HG03097 (cell line): ENCODE measurements at regions not wholly inside any gene's neighbourhood (a gene's known extent, or its start where the extent isn't known, plus 50 kb on each side); places are given as distances from the start of the nearest gene placed in this dataset.
"Not testable (repeated sequence)": the region's sequence is repeated elsewhere in the genome, so short reads cannot be mapped to it uniquely, and the experiment has no call there.

Experiments
- ATAC-seq: cut with Tn5 transposase; IDR thresholded peaks from one replicate; pipeline ENCODE4 v1.9.1; 2021; ENCODE audit not compliant: unreplicated experiment, low FRiP score

DNA sequence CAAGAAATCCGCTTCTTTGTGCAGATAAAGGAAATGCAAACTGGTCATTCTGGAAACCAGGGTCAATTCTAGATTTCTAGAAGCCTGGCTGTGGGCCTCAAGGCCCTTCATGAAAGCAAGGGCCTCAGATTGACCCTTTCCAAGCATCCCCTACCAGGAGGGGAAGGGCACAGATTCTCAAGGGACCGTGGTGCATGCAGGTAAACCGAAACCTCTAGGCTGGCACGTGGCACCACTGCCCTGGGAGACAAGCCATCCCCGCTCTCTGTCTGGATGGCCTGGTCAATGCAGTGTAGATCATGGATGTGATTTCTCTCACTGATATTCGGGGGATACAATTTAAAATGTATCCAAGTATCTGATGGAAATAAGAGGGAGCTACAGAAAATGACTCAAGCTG, 69.4 kb downstream of the TOMM20 start:
- no peak for ATAC-seq

DNA sequence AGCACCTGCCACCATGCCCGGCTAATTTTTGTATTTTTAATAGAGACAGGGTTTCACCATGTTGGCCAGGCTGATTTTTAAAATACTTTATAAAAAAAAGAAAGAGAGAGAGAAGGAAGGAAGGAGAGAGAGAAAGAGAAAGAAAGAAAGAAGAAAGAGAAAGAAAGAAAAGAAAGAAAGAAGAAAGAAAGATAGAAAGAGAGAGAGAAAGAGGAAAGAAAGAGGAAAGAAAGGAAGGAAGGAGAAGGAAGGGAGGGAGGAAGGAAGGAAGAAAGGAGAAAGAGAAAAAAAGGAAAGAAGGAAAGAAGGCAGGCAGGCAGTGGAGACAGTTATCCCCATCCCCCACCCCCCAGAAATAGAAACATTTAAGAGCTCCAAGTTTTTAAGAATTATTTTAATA, 69.9 kb downstream of the TOMM20 start:
- no peak for ATAC-seq

DNA sequence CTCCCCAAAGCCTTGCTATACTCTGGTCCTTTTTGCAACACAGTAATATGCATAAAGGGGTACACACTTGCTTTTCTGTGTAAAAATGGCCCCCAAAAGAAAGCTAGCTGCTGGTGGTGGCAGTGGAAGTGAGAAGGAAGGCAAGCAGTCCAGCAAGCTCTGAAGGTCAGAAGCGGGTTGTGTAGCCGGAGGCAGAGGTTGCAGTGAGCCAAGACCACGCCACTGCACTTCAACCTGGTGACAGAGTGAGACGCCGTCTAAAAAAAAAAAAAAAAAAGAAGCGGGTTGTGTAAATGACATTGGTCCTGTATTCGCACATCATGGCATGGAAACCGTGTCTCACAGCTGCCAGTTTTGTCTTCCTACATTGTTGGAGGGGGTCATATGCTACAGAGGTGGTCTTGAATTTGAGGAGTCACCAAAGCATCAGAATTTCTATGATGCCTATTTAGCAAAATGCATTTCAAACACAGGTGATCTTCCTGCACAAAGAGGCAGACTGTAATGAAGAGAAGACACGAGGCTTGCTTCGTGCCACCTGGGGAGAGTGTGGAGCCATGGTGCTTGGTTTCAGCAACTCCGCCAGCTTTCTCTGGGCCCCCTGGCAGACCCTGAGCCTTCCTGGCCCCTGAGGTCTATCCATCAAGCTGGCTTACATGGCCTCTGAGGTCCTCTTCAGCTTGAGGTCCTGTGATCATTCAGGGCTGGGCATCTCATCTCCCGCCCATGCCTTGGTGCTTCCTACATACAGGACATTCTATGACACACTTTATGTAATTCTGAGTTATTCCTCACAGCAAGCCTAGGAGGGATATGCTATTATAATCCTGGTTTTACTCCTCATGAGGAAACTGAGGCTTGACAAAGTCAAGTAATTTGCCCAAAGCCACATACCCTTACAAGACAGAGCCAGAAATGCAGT, 71.0 kb downstream of the TOMM20 start:
- no peak for ATAC-seq

GRCh38 chr1:235056937-235057336, 71.7 kb downstream of the TOMM20 start:
- no peak for ATAC-seq

- ATAC-seq: no peak
These were observed 73.7 kb downstream of the TOMM20 start for GRCh38 chr1:235054936-235055335.

GRCh38 chr1:235054466-235054865, 74.2 kb downstream of the TOMM20 start:
- no peak for ATAC-seq

DNA sequence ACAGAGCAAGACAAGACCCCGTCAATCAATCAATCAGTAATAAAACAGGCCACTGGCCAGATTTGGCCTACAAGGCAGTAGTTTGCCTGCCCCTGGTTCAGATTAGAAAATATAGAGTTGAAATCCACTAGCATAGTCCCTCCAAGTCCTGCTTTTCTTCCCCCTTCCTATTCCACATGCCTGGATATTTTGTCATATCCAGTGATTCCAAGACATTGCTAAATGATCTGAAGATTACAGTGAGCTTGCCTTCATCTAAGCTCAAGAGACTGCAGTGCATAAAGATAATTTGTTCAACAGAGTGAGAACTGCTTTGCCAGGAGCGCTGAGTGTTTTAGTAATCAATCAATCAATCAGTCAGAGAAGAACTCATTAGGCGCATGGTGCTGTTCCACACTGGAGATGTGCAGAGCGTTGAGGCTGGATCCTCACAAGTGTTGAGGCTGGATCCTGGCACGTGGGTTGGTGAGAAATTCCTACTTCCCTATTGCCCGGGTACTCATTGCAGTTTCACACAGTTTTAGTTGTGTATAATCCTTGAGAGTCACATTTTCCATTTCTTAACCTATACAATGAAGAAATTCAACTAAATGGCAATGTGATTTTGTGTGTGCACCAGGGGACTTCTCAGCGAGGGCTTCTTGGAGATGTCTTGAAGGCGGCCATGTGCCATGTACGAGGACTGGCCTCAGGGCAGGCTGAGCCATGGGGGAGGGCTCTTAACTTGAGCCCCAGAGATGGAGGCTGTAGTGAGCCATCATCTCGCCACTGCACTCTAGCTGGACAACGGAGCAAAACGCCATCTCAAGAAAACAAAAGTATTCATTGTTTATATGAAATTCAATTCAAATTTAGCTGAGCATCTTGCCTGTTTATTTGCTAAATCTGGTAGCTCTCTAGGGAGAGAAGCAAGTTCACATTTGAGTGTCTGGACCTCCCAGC, 76.3 kb downstream of the TOMM20 start:
- no peak for ATAC-seq

DNA sequence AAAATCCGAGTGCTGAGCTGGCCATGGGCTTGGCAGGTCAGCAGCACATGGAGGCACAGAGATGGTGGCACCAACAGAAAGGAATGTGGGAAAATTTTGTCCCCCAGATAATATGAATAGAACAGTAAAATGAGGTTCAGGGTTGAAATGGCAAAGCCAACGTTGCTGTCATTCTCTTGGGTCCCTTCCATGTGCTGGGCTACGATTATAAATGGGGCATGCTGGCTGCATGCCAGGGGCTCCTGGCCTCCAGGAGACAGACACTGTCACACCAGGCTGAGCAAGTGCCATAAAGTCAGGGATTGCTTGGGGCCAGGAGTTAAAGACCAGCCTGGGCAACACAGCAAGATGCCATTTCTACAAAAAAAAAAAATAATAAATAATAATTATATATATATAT, 77.1 kb downstream of the TOMM20 start:
- no peak for ATAC-seq

- no peak for ATAC-seq
These were observed 77.7 kb downstream of the TOMM20 start for GRCh38 chr1:235050911-235051360.

DNA sequence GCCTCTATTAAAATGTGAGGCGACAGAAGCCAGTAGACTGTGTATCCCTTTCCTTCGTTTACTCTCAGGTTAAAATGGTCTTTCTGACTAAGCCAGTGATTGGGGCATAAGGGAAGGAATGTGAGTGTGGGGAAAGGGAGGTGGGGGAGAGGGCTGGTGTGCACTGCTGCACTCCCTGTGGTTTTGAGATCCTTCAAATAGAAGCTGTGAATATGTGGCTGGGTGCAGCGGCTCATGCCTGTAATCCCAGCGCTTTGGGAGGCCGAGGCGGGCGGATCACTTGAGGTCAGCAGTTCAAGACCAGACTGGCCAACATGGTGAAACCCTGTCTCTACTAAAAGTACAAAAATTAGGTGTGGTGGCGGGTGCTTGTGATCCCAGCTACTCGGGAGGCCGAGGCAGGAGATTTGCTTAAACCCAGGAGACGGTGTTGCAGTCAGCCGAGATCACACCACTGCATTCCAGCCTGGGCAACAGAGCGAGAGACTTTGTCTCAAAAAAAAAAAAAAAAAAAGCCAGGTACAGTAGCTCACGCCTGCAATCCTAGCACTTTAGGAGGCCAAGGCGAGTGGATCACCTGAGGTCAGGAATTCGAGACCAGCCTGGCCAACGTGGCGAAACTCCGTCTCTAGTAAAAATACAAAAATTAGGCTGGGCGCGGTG, 78.8 kb downstream of the TOMM20 start:
- ATAC-seq: not testable (repeated sequence)

DNA sequence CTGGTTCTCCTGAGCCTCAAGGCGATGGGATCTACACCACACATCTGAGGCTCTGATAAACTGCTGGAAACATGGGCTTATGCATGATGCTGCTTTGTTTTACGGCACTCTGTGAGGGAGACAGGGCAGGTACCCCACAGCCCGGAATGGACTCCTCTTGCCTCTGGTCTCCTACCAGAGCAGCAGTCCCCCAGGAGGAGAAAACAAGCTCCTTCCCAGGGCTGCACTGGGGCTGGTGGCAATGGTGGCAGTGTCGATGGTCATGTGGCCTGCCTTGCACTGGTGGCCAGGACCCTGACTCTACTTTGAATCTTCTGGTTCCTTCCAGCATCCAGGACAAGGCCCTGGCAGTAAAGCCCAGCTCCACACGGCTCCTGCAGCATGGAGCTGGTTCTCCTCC, 79.4 kb downstream of the TOMM20 start:
- ATAC-seq: no peak

DNA sequence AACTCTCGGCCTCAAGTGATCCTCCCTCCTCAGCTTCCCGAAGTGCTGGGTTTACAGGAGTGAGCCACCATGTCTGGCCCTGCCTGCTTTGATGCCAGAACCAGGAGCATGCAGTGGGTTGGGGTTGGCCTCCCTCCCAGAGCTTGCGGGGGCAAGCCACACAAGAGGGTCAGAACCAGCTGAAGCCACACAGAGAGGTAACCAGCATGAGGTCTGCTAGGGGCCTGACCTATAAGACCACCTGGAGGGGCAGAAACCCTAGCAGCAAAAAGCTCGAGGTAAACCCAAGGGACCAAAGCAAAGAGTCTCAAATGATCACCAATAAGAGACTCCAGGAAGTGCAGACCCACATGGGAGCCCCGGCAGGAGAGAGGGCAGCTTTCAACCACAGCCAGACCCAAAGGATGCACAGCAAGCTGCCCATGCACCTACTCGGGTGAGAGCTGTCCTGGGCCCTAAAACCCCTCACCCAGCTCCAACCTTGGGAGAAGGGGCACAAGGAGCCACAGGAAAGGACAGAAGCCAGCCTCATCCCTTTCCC, 81.2 kb downstream of the TOMM20 start:
- no peak for ATAC-seq

- no peak for ATAC-seq
These were observed 82.6 kb downstream of the TOMM20 start for GRCh38 chr1:235045921-235046601.

GRCh38 chr1:235045034-235045690, 83.5 kb downstream of the TOMM20 start:
- no peak for ATAC-seq

- ATAC-seq: no peak
These were observed 85.4 kb downstream of the TOMM20 start for GRCh38 chr1:235043234-235043633.

- no peak for ATAC-seq
These were observed 89.9 kb downstream of the TOMM20 start for GRCh38 chr1:235038701-235039100.

DNA sequence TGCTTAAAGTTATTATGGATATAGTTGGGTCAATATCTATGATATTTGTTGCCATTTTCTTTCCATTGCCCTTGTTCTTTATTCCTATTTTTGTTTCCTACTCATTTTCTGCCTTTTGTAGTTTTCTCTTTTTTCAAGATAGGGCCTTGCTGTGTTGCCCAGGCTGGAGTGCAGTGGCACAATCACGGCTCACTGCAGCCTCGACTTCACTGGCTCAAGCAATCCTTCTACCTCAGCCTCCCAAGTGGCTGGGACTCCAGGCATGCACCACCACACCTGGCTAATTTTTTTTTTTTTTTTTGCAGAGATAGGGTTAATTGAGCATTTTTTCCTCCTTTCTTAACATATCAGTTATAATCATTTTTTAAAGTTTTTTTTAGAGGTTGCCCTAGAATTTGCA, 92.7 kb downstream of the TOMM20 start:
- no peak for ATAC-seq

GRCh38 chr1:235030919-235031596, 97.6 kb downstream of the TOMM20 start:
- ATAC-seq: no peak

GRCh38 chr1:235027862-235028250, 100.8 kb downstream of the TOMM20 start:
- ATAC-seq: no peak
